Naive thymus-derived CD8-positive, alpha-beta T cell (primary cell): ENCODE measurements at regions not wholly inside any gene's neighbourhood (a gene's known extent, or its start where the extent isn't known, plus 50 kb on each side); places are given as distances from the start of the nearest gene placed in this dataset.
A peak's percentile ranks its signal among the peaks of the same experiment; 100 is the strongest.
"Not testable (repeated sequence)": the region's sequence is repeated elsewhere in the genome, so short reads cannot be mapped to it uniquely, and the experiment has no call there.

Experiments used
- ATAC-seq, 2 donors: fragments of 150-1000 bp; cut with Tn5 transposase in 1 of 2; sonication (Bioruptor Pico), chemical (Tn5 transposase) in 1 of 2; 1 replicate in 1 of 2; 2 replicates in 1 of 2; pipeline ENCODE4 v1.10.0; 2021; ENCODE audit warnings: mild to moderate bottlenecking in 2 of 2, moderate library complexity in 2 of 2
- POLR2A ChIA-PET: fragments of 350-600 bp; sonication (Branson Sonifier 250); formaldehyde crosslinking; loops from one replicate; lab custom pipeline; 2021; ENCODE audit warnings: antibody characterized with exemption; lab: Charles Lee
- DNase-seq, 10 donors: peaks; one replicate each; pipeline versions ENCODE4 v3.0.0 to v3.0.0-alpha.2; 2020 to 2022
- H3K27ac Mint-ChIP-seq, 10 donors: one replicate each; pipeline ENCODE4 v1.8.0; 2020 to 2022; ENCODE audit warnings: mild to moderate bottlenecking in 10 of 10, mixed read lengths in 10 of 10, moderate library complexity in 4 of 10, inconsistent platforms in 1 of 10
- H3K27me3 Mint-ChIP-seq, 5 donors: one replicate each; pipeline ENCODE4 v1.8.0; 2021 to 2022; ENCODE audit warnings: mixed read lengths in 5 of 5
- H3K36me3 Mint-ChIP-seq, 3 donors: one replicate each; pipeline ENCODE4 v1.8.0; 2020 to 2022; ENCODE audit warnings: mixed read lengths in 3 of 3, mild to moderate bottlenecking in 2 of 3, inconsistent platforms in 1 of 3
- H3K4me1 Mint-ChIP-seq, 4 donors: one replicate each; pipeline ENCODE4 v1.8.0; 2021 to 2022; ENCODE audit warnings: mixed read lengths in 4 of 4
- H3K4me3 Mint-ChIP-seq, 10 donors: one replicate each; pipeline ENCODE4 v1.8.0; 2020 to 2022; ENCODE audit warnings: mild to moderate bottlenecking in 10 of 10, mixed read lengths in 10 of 10, moderate library complexity in 6 of 10, inconsistent platforms in 1 of 10
- H3K9me3 Mint-ChIP-seq, 9 donors: one replicate each; pipeline ENCODE4 v1.8.0; 2020 to 2022; ENCODE audit warnings: mixed read lengths in 9 of 9, mild to moderate bottlenecking in 3 of 9, inconsistent platforms in 1 of 9, moderate library complexity in 1 of 9

DNA sequence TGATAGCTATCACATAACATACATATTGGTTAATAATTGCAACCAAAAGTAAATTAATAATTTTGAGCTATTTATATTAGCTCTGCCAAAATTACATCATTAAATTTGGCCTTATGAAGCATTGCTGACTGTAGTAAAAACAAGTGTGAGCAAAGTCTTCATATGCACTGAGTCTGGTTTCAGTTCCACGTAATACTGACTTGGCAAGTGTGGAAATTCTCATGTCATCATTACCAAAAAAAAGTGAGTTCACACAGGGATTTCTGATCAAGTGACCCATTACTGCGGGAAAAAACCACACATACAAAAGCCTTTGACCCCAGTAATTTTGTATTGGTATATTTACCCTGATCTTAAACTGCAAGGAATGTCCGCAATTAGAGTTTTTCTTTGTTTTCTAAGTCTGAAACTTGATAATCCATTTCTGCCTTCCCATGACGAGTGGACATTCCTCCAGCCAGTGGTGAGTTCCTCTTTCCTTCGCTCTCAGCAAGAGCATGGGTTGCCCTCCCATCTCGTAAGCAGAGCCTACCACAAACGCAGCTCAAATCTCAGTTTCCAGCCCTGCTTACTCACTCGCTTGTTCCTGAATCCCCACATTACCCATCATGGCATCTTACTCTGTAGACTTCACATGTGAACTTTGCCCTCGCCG, 220.2 kb upstream of the DMRT1 start:
- POLR2A ChIA-PET = no interaction called here
- H3K36me3 Mint-ChIP-seq = no peaks in the 10 kb centered on the region
- DNase-seq (no peak), ATAC-seq (no peak)
- H3K4me3 Mint-ChIP-seq = peak overlapping the region in 1 of 10 donors; percentile 24
- no peak overlapping the region for H3K27ac Mint-ChIP-seq
- H3K27me3 Mint-ChIP-seq = peaks cover 0 to 4% (median 2%) of the 10 kb centered on the region in 5 donors
- no peaks in the 10 kb centered on the region for H3K9me3 Mint-ChIP-seq
- no peaks in the 10 kb centered on the region for H3K4me1 Mint-ChIP-seq

DNA sequence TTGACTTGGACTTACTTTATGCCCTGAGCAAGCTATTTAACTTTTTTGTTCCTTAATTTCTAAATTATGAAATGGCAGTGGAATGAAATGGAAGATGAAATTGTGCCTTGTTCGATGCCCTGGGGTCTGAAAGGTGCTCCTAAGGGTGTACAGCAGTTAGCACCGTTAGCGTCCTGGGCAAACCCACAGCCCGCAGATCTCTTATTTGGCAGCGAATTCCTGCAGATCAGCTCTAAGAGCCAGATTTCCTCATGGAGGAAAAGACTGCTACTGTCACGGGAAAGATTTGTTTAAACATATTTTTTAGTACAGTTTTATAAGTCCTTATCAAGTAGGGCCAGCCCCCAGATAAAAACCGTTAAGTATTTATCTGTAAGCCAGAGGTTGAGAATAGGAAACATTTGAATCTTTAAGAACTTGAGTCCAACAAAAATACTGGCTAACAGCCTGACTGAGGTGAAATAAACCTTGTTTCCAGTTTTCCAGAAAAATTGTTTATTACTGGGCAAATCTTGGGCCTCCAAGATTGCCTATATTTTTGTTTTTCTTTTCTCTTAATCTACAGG, 216.5 kb upstream of the DMRT1 start:
- Mint-ChIP-seq H3K4me3 (no peak overlapping the region), H3K27me3 (peaks cover 0 to 4% (median 2%) of the 10 kb centered on the region in 5 donors), H3K4me1 (peaks cover 2 to 11% (median 6%) of the 10 kb centered on the region in 4 donors), H3K36me3 (no peaks in the 10 kb centered on the region), H3K27ac (no peak overlapping the region), H3K9me3 (no peaks in the 10 kb centered on the region)
- POLR2A ChIA-PET = no interaction called here
- no peak for ATAC-seq
- no peak for DNase-seq

DNA sequence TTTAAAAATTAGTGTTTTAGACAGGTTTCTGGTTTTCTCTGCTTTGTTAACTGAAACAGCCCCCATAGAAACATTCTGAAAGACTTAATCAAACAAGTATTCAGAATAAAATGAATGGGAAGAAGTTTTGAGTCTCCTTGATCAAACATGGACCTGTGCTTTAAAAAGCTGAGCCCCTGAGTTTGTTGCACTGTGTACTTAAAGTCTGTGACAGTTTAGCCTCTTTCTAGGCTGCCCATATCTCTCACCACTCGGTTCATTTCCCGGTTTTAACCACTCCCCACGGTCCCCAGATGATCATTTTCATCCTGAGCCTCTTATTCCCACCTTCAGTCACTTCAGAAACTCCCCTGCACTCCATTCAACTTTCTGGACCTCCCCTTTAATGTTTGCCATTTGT, 215.9 kb upstream of the DMRT1 start:
- no peaks in the 10 kb centered on the region for H3K36me3 Mint-ChIP-seq
- POLR2A ChIA-PET = no interaction called here
- peaks cover 2 to 17% (median 6%) of the 10 kb centered on the region in 4 donors for H3K4me1 Mint-ChIP-seq
- H3K9me3 Mint-ChIP-seq = no peaks in the 10 kb centered on the region
- no peak overlapping the region for H3K4me3 Mint-ChIP-seq
- peak overlapping the region in 1 of 10 donors; percentile 7 for H3K27ac Mint-ChIP-seq
- H3K27me3 Mint-ChIP-seq = peaks cover 0 to 4% (median 2%) of the 10 kb centered on the region in 5 donors
- DNase-seq (no peak), ATAC-seq (no peak)

DNA sequence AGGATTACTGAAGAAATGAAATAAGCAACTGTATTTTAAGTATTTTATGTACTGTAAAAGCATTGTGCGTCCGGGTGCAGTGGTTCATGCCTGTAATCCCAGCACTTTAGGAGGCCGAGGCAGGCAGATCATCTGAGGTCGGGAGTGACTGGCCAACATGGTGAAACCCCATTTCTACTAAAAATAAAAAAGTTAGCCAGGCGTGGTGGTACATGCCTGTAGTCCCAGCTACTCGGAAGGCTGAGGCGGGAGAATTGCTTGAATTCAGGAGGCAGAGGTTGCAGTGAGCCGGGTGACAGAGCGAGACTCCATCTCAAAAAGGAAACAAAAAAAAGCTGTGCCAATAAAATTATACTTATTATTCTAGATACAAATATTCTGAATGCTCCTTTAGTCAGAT, 215.4 kb upstream of the DMRT1 start:
- H3K9me3 Mint-ChIP-seq, DNase-seq, H3K4me3 Mint-ChIP-seq, H3K27me3 Mint-ChIP-seq, POLR2A ChIA-PET, ATAC-seq, H3K36me3 Mint-ChIP-seq: not testable (repeated sequence)
- H3K27ac Mint-ChIP-seq = peak overlapping the region in 1 of 10 donors; percentile 7
- peaks cover 4 to 22% (median 11%) of the 10 kb centered on the region in 4 donors for H3K4me1 Mint-ChIP-seq

DNA sequence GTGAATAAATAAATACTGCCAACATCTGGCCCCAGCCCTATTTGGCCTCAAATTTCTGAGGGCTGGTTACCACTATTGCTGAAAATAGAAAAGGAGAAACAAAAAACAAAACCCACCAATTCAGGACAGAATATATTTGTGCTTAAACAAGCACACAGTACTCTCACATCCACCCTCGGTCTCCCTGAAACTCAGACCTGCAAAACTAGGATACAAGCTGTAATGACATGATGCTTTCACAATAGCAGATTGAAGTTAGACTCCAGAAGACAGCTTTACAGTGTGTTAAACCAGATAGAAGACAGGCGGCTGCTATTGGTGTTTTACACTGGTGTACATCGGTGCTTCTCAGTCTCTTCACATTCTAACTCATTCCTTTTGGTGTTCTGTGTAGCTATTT, 214.9 kb upstream of the DMRT1 start:
- Mint-ChIP-seq H3K36me3 (no peaks in the 10 kb centered on the region), H3K4me1 (peaks cover 8 to 27% (median 16%) of the 10 kb centered on the region in 4 donors), H3K27me3 (peaks cover 0 to 2% (median 2%) of the 10 kb centered on the region in 5 donors), H3K27ac (no peak overlapping the region), H3K4me3 (no peak overlapping the region), H3K9me3 (peaks cover 0 to 2% (median 0%) of the 10 kb centered on the region in 9 donors)
- POLR2A ChIA-PET = no interaction called here
- DNase-seq = no peak
- ATAC-seq = no peak

DNA sequence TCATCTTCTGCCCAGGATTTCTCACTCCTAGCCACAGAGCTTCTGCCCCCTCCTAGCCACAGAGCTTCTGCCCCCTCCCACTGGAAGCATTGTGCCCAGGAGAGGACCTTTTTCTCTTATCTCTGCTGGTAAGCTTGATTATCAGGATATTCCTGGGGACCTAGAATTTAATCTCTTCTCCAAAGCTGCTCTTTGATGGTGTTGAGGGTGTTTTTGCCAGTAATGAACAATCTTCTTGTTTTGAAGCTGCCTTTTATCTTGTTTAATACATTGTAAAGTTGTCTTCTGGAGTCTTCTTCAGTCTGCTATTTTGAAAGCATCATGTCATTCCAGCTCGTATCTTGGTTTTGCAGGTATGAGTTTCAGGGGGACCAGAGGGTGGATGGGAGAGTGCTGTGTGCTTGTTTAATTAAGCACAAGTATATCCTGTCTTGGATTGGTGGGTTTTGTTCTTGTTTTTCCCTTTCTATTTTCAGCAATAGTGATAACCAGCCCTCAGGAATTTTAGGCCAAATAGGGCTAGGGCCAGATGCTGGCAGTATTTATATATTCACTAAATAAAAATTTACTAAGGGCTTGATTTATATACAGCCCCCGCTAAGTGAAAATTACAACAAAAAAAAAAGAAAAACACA, 214.0 kb upstream of the DMRT1 start:
- no peak overlapping the region for H3K4me3 Mint-ChIP-seq
- peaks cover 0 to 2% (median 0%) of the 10 kb centered on the region in 5 donors for H3K27me3 Mint-ChIP-seq
- no peak overlapping the region for H3K27ac Mint-ChIP-seq
- ATAC-seq (no peak), DNase-seq (no peak)
- peaks cover 13 to 35% (median 24%) of the 10 kb centered on the region in 4 donors for H3K4me1 Mint-ChIP-seq
- peaks cover 0 to 2% (median 0%) of the 10 kb centered on the region in 9 donors for H3K9me3 Mint-ChIP-seq
- POLR2A ChIA-PET = no interaction called here
- H3K36me3 Mint-ChIP-seq = no peaks in the 10 kb centered on the region

DNA sequence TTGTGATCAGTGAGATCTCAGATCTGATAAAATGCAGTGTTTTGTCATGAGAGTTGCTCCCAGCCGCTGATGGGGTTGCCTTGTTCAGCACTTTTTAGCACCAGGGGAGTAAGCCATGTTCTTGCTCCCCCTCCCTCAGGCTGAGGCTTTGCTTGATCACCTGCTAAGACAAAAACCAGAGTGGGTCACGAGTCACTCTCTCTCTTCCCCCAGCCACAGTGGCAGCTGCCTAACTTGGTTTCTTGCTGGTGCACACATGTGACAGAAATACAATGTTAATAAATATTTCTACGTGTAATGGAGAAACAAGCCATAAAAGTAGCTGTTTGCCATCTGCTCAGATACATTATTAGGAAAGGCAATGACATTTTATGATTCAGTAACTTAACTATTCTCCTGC, 212.4 kb upstream of the DMRT1 start:
- no peaks in the 10 kb centered on the region for H3K36me3 Mint-ChIP-seq
- H3K4me3 Mint-ChIP-seq = no peak overlapping the region
- POLR2A ChIA-PET = no interaction called here
- H3K9me3 Mint-ChIP-seq = peaks cover 0 to 6% (median 2%) of the 10 kb centered on the region in 9 donors
- H3K4me1 Mint-ChIP-seq = peaks cover 13 to 36% (median 26%) of the 10 kb centered on the region in 4 donors
- DNase-seq (no peak), ATAC-seq (no peak)
- H3K27ac Mint-ChIP-seq = peak overlapping the region in 1 of 10 donors; percentile 8
- H3K27me3 Mint-ChIP-seq = peaks cover 0 to 2% (median 0%) of the 10 kb centered on the region in 5 donors

DNA sequence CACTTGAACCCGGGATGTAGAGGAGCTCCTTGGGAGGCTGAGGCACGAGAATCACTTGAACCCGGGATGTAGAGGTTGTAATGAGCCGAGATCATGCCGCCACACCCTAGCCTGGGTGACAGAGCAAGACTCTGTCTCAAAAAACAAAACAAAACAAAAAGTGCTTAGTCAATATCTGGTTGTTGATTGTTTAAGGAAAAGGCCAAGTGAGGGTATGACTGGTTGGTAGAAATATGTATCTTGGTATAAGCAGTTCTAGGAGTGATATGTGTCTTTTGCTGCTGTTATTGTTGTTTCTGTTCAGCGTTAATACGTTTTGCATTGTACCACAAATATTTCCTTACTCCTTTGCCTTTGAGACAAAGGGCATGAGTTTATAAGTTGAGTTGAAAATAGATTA, 210.7 kb upstream of the DMRT1 start:
- peaks cover 13 to 36% (median 26%) of the 10 kb centered on the region in 4 donors for H3K4me1 Mint-ChIP-seq
- no peaks in the 10 kb centered on the region for H3K36me3 Mint-ChIP-seq
- no peak for DNase-seq
- H3K9me3 Mint-ChIP-seq = peaks cover 0 to 7% (median 4%) of the 10 kb centered on the region in 9 donors
- H3K27me3 Mint-ChIP-seq = peaks cover 0 to 2% (median 0%) of the 10 kb centered on the region in 5 donors
- no peak overlapping the region for H3K27ac Mint-ChIP-seq
- ATAC-seq = no peak
- H3K4me3 Mint-ChIP-seq = no peak overlapping the region
- POLR2A ChIA-PET = no interaction called here

DNA sequence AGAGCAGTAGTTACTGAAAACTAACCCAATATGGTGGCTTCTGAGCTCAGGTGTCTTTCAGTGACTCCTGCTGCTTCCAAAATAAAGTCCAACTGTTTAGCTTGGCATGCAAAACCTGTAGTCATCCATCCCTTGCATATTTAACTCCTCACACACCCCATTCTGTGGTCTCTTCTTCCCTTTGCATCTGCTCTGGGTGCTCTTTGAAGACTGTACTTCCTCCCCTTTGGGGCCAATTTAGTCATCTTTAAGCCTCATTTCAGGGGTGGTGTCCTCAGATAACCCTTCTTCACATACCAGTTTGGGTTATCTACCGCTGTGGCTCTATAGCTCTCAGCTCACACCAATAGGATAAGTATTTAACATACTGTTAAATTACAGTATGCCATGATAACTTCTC, 209.9 kb upstream of the DMRT1 start:
- H3K36me3 Mint-ChIP-seq = no peaks in the 10 kb centered on the region
- H3K27me3 Mint-ChIP-seq = peaks cover 0 to under 1% (median 0%) of the 10 kb centered on the region in 5 donors
- DNase-seq (peak in 2 of 10 donors; percentile 10 to 17), ATAC-seq (peak; percentile 25 to 30)
- POLR2A ChIA-PET = no interaction called here
- H3K4me1 Mint-ChIP-seq = peaks cover 13 to 36% (median 26%) of the 10 kb centered on the region in 4 donors
- H3K27ac Mint-ChIP-seq = peak overlapping the region in 1 of 10 donors; percentile 14
- peak overlapping the region in 5 of 10 donors; percentile 2 to 39 (median 30) for H3K4me3 Mint-ChIP-seq
- H3K9me3 Mint-ChIP-seq = peaks cover 0 to 7% (median 4%) of the 10 kb centered on the region in 9 donors

DNA sequence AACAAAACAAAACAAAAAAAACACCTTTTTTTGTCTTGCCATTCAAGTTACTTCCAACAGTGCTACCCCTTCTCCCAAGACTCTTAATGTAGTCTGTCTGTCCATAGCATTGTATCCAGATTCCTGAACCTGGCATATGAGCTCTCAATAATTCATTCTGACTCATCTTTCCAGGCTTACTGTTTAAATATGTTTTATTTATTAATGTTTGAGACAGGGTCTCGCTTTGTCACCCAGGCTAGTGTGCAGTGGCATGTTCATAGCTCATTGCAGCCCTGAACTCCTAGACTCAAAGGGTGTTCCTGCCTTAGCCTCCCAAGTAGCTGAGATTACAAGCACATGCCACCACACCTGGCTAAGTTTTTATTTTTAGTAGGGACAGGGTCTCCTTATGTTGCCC, 208.0 kb upstream of the DMRT1 start:
- no peak overlapping the region for H3K27ac Mint-ChIP-seq
- H3K9me3 Mint-ChIP-seq = peaks cover 0 to 7% (median 4%) of the 10 kb centered on the region in 9 donors
- no peaks in the 10 kb centered on the region for H3K27me3 Mint-ChIP-seq
- peaks cover 13 to 36% (median 25%) of the 10 kb centered on the region in 4 donors for H3K4me1 Mint-ChIP-seq
- DNase-seq = no peak
- H3K4me3 Mint-ChIP-seq = no peak overlapping the region
- POLR2A ChIA-PET = no interaction called here
- no peaks in the 10 kb centered on the region for H3K36me3 Mint-ChIP-seq
- no peak for ATAC-seq

DNA sequence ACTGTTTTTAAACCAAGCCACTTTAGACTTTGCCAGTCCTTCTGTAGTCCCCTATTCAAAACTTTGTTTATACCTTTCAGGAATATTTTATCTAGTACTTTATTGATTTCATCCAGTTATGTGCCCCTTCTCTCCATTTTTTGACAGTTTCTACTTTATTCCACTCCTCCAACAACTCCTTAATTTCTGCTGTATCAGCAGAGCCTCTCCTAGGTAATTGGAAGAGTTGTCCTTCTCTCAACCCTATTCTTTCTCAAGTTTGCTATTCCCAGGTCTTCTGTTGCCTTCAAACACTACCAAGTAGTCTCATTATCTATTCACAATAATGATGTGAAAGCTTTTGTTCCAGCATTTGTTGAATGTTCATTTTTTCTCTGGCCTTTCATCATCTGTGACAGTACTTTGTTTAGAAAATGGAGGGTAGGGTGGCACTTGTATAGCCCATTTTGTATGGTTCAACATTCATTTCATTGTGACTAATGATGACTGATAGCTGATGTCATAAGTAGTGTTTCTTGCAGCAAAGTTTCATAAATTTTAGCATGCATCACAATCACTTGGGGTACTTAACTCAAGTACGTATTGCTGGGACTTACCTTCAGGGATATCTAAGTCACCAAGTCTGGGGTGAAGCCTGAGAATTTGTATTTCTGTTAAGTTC, 204.4 kb upstream of the DMRT1 start:
- no peak overlapping the region for H3K27ac Mint-ChIP-seq
- H3K36me3 Mint-ChIP-seq = no peaks in the 10 kb centered on the region
- peaks cover under 1 to 18% (median 13%) of the 10 kb centered on the region in 4 donors for H3K4me1 Mint-ChIP-seq
- no peak for DNase-seq
- POLR2A ChIA-PET = no interaction called here
- H3K4me3 Mint-ChIP-seq = no peak overlapping the region
- H3K27me3 Mint-ChIP-seq = no peaks in the 10 kb centered on the region
- H3K9me3 Mint-ChIP-seq = peaks cover 0 to 7% (median 3%) of the 10 kb centered on the region in 9 donors
- ATAC-seq = no peak

DNA sequence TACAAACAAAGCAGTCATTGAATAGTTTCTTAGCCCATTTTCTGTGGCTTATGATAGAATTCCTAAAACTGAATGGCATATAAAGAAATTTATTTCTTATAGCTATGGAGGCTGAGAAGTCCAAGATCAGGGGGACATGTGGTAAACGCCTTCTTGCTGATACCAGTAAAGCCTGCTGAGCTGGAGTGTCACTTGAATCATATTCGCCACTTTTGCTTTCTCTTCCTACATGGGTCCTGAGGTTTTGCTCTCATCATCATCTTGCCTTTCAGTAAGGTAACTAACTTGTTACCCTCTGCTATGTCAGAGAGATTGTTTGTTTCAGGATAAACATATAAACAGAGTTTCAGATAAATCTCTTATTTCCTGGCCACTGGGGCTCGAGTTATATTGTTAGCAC, 203.3 kb upstream of the DMRT1 start:
- Mint-ChIP-seq H3K9me3 (peaks cover 0 to 6% (median 3%) of the 10 kb centered on the region in 9 donors), H3K27me3 (no peaks in the 10 kb centered on the region), H3K4me3 (no peak overlapping the region), H3K36me3 (no peaks in the 10 kb centered on the region), H3K4me1 (peaks cover 1 to 19% (median 15%) of the 10 kb centered on the region in 4 donors), H3K27ac (no peak overlapping the region)
- DNase-seq (no peak), ATAC-seq (no peak)
- POLR2A ChIA-PET = no interaction called here
